ENCODE measurements at regions not wholly inside any gene's neighbourhood (a gene's known extent, or its start where the extent isn't known, plus 50 kb on each side); places are given as distances from the start of the nearest gene placed in this dataset.

- Histone ChIP-seq H3K4me2 (ENCODE audit: low read length) (no peak overlapping the region), H3K36me3 (ENCODE audit: insufficient read depth, low read length) (no peaks in the 10 kb centered on the region), H2AFZ (ENCODE audit: low read length) (no peak overlapping the region), H3K27ac (ENCODE audit: low read depth, low read length, poor library complexity, severe bottlenecking) (no peak overlapping the region), H4K20me1 (ENCODE audit: insufficient read depth, low read length) (no peaks in the 10 kb centered on the region), H3K4me1 (ENCODE audit: insufficient read depth, low read length, poor library complexity, severe bottlenecking) (no peaks in the 10 kb centered on the region), H3K9me3 (ENCODE audit: low read length) (no peaks in the 10 kb centered on the region), H3K9me2 (ENCODE audit: insufficient read depth, low read length) (no peaks in the 10 kb centered on the region), H3K4me3 (ENCODE audit: low read depth, low read length, poor library complexity, severe bottlenecking) (no peak overlapping the region), H3K79me2 (ENCODE audit: insufficient read depth, low read depth, low read length) (no peaks in the 10 kb centered on the region)
- no peak for DNase-seq (ENCODE audit: low spot score)
- ChIA-PET POLR2A (no interaction called here), CTCF (ENCODE audit: unreplicated experiment) (no interaction called here)
- no peak for TF ChIP-seq EZH2phosphoT487 (IDR thresholded peaks at IDR 0.05; ENCODE audit: borderline replicate concordance, low read depth, low read length)
- no peak for TF ChIP-seq CTCF (conservative IDR thresholded peaks at IDR 0.05; ENCODE audit: low read length)
- BruUV-seq (replicated peaks), result no TSS peak
- intact Hi-C loops (cut with micrococcal nuclease; ENCODE audit: unreplicated experiment), result no loop called here
Observed at GRCh38 chr18:39602131-39602530, 2036.5 kb upstream of the CELF4 start.

GRCh38 chr18:39600894-39601293 lies 2035.3 kb upstream of the CELF4 start:
- Histone ChIP-seq H3K79me2 (ENCODE audit: insufficient read depth, low read depth, low read length) (no peaks in the 10 kb centered on the region), H3K4me1 (ENCODE audit: insufficient read depth, low read length, poor library complexity, severe bottlenecking) (no peaks in the 10 kb centered on the region), H3K4me2 (ENCODE audit: low read length) (no peak overlapping the region), H4K20me1 (ENCODE audit: insufficient read depth, low read length) (no peaks in the 10 kb centered on the region), H2AFZ (ENCODE audit: low read length) (no peak overlapping the region), H3K27ac (ENCODE audit: low read depth, low read length, poor library complexity, severe bottlenecking) (no peak overlapping the region), H3K9me3 (ENCODE audit: low read length) (no peaks in the 10 kb centered on the region), H3K9me2 (ENCODE audit: insufficient read depth, low read length) (no peaks in the 10 kb centered on the region), H3K36me3 (ENCODE audit: insufficient read depth, low read length) (no peaks in the 10 kb centered on the region), H3K4me3 (ENCODE audit: low read depth, low read length, poor library complexity, severe bottlenecking) (no peak overlapping the region)
- CTCF ChIA-PET (ENCODE audit: unreplicated experiment), result no interaction called here
- POLR2A ChIA-PET, result no interaction called here
- no peak for DNase-seq (ENCODE audit: low spot score)
- BruUV-seq (replicated peaks), result no TSS peak
- no peak for TF ChIP-seq EZH2phosphoT487 (IDR thresholded peaks at IDR 0.05; ENCODE audit: borderline replicate concordance, low read depth, low read length)
- no peak for TF ChIP-seq CTCF (conservative IDR thresholded peaks at IDR 0.05; ENCODE audit: low read length)
- intact Hi-C loops (cut with micrococcal nuclease; ENCODE audit: unreplicated experiment), result no loop called here

GRCh38 chr18:39599251-39599650 lies 2033.7 kb upstream of the CELF4 start:
- no peak overlapping the region for H3K27ac ChIP-seq (ENCODE audit: low read depth, low read length, poor library complexity, severe bottlenecking)
- no peaks in the 10 kb centered on the region for H4K20me1 ChIP-seq (ENCODE audit: insufficient read depth, low read length)
- ChIA-PET CTCF (ENCODE audit: unreplicated experiment) (no interaction called here), POLR2A (no interaction called here)
- H3K9me3 ChIP-seq (ENCODE audit: low read length), result no peaks in the 10 kb centered on the region
- DNase-seq (ENCODE audit: low spot score), result no peak
- H3K9me2 ChIP-seq (ENCODE audit: insufficient read depth, low read length), result no peaks in the 10 kb centered on the region
- H3K4me3 ChIP-seq (ENCODE audit: low read depth, low read length, poor library complexity, severe bottlenecking), result no peak overlapping the region
- H2AFZ ChIP-seq (ENCODE audit: low read length), result no peak overlapping the region
- no peaks in the 10 kb centered on the region for H3K4me1 ChIP-seq (ENCODE audit: insufficient read depth, low read length, poor library complexity, severe bottlenecking)
- BruUV-seq (replicated peaks), result no TSS peak
- H3K79me2 ChIP-seq (ENCODE audit: insufficient read depth, low read depth, low read length), result no peaks in the 10 kb centered on the region
- TF ChIP-seq EZH2phosphoT487 (IDR thresholded peaks at IDR 0.05; ENCODE audit: borderline replicate concordance, low read depth, low read length) (no peak), CTCF (conservative IDR thresholded peaks at IDR 0.05; ENCODE audit: low read length) (no peak)
- no peak overlapping the region for H3K4me2 ChIP-seq (ENCODE audit: low read length)
- intact Hi-C loops (cut with micrococcal nuclease; ENCODE audit: unreplicated experiment), result no loop called here
- H3K36me3 ChIP-seq (ENCODE audit: insufficient read depth, low read length), result no peaks in the 10 kb centered on the region
